ENCODE measurements at regions not wholly inside any gene's neighbourhood (a gene's known extent, or its start where the extent isn't known, plus 50 kb on each side); places are given as distances from the start of the nearest gene placed in this dataset.

- no peak for DNase-seq (ENCODE audit: low spot score)
Observed at GRCh38 chr6:14731611-14732010, 514.3 kb upstream of the JARID2 start.

GRCh38 chr6:14732226-14732843, 513.5 kb upstream of the JARID2 start:
- DNase-seq (ENCODE audit: low spot score) = no peak

DNA sequence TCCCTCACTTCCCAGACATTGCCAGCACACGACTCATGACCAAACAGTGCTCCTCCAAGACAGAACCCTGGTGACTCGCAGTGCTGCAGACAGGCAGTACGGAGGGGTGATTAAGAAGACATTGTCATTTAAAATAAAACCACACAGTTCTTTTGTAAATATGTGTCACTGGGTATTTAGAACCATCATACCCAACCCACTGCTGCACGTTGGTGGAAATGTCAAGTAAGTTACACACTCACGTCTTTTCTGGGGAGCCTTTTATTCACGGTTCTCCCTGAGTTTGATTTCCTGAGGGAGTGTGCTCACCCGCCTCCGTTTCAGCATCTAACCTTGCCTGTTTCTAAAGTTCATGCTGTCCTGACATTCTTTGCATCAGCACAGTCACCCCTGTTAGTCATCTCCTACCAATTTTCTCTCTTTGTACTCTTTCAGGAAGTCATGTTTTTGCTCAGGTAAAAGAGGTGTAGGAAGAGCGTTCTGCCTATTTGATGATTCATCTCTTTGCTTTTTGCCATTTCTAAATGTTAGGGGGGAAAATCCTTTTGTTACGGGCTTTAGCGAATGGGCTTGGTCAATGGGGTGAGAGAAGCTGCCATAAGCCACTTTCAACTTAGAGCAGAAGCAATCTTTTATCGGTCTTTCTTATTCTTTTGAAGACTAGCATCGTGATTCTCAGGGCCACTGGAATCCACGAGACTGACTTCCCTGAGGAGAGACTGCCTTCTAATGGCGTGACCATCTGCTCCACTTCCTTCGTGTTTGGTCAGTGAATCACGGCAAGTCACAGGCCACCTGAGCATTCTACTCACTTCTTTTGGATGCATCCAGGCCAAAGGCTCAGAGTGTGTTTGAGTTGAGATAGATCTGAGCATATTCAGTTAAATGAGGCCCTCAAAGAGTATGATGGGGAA, 512.8 kb upstream of the JARID2 start:
- DNase-seq (ENCODE audit: low spot score) = no peak

DNA sequence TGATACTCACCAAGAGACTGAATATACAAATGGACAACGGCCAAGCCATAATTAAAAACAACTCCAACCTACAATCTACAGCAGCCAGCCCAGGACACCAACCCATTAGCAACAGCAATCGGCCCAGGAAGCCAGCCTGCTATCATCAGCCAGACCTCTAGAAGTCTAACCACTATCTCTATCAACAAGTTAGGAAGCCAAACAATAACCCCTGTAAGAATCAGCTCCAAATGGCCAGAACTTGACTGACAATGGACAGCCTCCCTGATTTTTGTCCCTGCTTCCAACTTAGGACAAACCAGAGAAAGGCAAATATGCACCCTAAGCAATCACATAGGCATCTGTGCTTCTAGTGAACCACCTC, 511.8 kb upstream of the JARID2 start:
- DNase-seq (ENCODE audit: low spot score) = no peak

DNA sequence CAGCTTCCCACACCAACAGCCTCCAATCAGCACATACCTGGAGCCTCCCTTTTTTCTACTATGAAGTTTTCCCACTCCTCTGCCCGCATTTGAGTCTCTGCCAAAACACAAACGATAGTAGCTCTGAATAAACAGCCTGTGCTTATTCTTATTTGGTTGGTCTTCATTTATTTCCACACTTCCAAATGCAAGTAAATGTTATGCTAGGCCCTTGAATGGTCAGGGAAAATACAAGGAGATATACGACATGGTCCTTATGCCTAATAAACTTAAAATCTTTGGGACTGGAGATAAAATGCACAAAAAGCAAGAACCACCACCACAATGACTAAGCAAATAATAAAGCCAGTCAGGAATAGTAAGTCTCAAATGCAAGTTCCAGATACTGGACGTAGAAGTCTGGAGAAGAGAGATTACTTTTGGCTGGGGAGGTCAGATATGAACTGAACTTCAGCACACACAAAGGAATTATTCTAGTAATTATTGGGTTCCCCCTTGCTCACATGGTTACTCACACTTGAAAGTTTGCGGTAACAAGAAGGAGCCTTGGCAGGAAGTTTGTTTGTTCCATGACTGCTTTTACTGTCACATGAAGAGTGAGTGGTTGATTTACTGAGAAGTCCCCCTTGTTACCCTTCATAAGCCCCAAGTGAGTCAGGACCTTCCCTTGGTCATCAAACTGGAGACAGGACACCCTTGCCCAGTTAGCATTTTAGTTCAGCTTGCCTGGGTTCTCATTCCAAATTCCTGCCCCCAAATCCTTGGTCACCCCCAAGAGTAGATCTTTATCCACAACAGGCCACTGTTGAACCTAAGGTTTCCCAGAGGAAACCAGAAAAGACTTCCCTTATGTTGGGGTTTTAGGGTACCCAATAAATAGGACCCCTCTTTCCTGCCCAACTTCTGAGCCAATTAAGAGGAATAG, 511.2 kb upstream of the JARID2 start:
- peak; percentile 38 for DNase-seq (ENCODE audit: low spot score)

GRCh38 chr6:14735956-14736486, 509.8 kb upstream of the JARID2 start:
- DNase-seq (ENCODE audit: low spot score) = no peak

GRCh38 chr6:14736554-14736953, 509.3 kb upstream of the JARID2 start:
- no peak for DNase-seq (ENCODE audit: low spot score)

DNA sequence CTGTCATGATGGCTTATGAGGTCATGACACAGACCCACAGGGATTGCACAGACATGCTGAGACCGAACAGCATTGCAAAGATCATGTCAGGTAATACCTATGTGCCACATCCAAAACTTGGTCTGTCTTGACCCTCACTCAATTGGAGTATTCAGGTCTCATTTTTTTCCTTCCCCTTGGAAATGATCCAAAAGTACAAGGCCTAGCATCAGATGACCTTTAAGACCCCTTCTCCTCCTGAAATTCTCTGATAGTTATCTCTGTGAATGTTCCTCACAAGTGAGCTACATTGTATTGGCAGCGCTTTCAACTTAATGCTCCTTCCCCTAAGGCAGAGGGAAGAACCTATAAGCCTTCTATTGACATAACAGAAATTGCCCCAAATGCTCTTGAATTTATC, 507.4 kb upstream of the JARID2 start:
- no peak for DNase-seq (ENCODE audit: low spot score)

GRCh38 chr6:14738933-14739332, 506.9 kb upstream of the JARID2 start:
- DNase-seq (ENCODE audit: low spot score) = no peak

DNA sequence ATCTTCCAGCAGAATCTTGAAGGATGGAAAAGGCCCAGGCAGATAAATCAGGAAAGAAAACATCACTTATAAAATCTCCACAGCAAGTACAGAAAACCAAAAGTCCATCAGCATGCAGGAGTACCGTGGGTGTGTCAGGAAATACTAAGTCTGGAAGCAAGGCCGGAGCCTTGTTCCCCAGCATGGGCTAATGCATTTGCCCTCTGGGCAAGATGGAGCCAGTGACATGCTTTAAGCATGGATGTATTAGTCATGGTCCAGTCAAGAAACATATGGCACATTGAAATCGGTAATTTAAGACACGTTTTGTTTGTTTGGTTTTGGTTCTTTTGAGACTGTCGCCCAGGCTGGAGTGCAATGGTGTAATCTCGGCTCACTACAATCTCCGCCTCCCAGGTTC, 506.0 kb upstream of the JARID2 start:
- no peak for DNase-seq (ENCODE audit: low spot score)

GRCh38 chr6:14742171-14742570, 503.7 kb upstream of the JARID2 start:
- DNase-seq (ENCODE audit: low spot score) = no peak

- DNase-seq (ENCODE audit: low spot score) = no peak
Observed at GRCh38 chr6:14742680-14743079, 503.2 kb upstream of the JARID2 start.

DNA sequence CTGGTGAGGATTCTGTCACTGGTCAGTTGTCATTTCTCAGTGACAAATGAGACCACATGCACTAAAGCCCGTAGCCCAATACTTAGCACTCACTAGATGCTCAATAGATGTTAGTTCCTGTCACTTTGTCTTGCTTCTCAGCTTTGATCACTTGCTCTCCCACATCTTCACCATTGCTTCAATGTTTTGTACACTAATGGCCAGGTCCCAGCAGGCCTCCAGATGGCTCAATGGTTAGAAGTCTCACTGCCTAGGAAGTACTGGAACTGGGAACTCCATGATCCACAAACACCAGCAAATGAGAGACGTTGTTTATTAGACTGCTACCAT, 502.8 kb upstream of the JARID2 start:
- DNase-seq (ENCODE audit: low spot score) = no peak

GRCh38 chr6:14743474-14744211, 502.2 kb upstream of the JARID2 start:
- DNase-seq (ENCODE audit: low spot score) = no peak

DNA sequence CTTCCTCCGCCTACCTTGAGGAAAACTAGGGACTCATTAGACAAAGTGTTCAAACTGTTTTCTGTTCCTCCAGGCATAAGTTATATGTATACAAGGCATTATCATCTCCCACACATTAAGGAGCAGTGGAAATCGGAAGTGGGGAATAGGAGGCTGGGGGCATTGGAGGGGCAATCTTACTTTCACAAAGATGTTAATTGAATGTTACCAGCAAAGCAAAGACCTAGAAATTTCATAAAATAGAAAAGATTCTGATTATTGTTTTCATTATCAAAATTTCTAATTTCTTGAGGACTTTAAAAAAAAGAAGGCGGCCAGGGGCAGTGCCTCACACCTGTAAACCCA, 501.7 kb upstream of the JARID2 start:
- no peak for DNase-seq (ENCODE audit: low spot score)

DNA sequence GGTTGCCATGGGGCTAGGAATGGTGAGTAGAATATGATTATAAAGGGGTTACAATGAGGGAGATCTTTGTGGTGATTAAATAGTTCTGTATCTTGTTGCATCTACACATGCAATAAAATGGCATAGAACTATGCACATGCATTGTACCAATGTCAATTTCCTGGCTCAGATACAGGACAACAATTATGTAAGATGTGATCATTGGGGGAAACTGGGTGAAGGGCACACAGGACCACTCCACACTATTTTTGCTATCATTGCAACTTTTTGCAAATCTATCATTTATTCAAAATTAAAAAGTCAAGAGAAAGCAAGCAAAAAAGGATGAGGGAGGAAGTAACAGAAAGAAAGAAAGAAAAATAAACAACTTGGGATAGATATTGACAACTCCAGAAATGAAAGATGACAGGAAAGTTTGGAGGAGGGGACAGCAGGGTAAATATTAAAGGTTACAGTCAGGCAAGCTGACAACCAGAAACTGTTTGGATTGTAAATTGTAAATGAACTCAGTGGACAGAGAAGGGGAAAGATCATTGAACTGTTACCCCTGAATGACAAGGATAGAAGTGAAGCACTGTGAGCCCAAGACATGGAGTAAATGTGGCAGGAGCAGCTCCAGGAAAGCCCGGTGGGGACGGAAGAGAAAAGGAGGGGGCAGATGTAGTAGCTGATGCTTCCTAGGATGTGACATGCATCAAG, 499.6 kb upstream of the JARID2 start:
- no peak for DNase-seq (ENCODE audit: low spot score)

DNA sequence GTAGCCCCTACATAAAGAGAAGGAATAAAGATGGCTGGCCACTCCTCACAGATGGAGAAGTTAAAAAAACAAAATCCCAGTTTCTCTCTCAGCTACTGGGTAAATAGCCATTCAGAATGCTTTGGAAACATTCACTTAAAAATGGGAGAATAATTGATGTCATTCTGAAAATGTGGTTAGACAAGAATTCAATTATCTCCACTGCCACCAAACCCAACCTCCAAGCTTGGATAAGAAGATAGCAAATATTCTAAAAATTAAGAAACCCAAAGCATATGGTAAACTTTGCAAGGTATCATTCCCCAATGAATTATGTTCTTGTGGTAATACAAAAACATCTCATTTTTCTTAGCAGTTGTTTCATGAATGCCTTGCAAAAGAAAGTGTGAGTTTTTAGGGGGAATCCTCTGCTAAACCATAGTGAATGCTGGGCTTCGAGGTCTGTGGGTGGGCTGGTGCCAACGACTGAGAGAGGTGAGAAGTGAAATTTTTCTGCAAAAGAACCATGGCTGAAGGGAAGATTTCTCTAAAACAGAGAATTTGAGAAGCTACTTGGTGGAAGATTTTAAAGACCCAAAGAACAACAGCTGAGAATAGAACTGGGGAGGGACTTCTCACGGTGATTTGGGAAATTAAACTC, 497.9 kb upstream of the JARID2 start:
- no peak for DNase-seq (ENCODE audit: low spot score)

- DNase-seq (ENCODE audit: low spot score) = no peak
Observed at GRCh38 chr6:14748679-14749078, 497.2 kb upstream of the JARID2 start.

DNA sequence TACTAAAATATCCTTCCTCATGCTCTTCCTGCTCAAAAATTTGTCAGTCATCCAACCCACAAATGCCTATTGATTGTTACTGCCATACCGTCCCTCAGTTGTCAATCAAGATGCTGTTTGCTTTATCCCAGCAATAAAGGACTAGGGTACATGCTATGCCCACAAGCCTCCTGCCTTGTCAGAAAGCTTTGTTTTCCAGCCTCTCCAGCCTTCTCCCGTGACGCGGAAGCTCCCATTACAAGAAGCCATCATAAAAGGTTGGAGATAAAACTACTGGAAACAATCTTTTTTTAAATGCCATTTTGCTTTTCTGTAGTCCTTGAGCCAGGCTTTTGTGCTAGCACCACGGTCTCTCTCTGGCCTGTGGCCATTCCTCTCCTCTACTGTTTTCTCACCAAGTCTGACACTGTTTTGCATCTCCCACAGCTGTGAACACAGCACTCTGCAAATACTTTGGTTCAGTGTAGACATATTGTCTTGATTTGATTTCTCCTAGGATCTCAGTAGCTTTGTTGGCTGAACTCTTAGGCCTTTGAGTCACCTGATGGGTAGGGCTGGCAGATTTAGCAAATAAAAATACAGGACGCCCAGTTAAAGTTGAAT, 495.7 kb upstream of the JARID2 start:
- no peak for DNase-seq (ENCODE audit: low spot score)

- no peak for DNase-seq (ENCODE audit: low spot score)
Observed at GRCh38 chr6:14751645-14752175, 494.2 kb upstream of the JARID2 start.
